ENCODE measurements at regions not wholly inside any gene's neighbourhood (a gene's known extent, or its start where the extent isn't known, plus 50 kb on each side); places are given as distances from the start of the nearest gene placed in this dataset.
"Not testable (repeated sequence)": the region's sequence is repeated elsewhere in the genome, so short reads cannot be mapped to it uniquely, and the experiment has no call there.

GRCh38 chr11:109677231-109677630 lies 255.2 kb downstream of the C11orf87 start:
- CTCF ChIA-PET, result no interaction called here

GRCh38 chr11:109677876-109678275 lies 255.9 kb downstream of the C11orf87 start:
- TF ChIP-seq FOXK2 (IDR thresholded peaks at IDR 0.05) (no peak), HDGF (IDR thresholded peaks at IDR 0.05; ENCODE audit: borderline replicate concordance) (no peak), ARNT (IDR thresholded peaks at IDR 0.05) (no peak), ZNF384 (IDR thresholded peaks at IDR 0.05) (no peak), CTBP1 (IDR thresholded peaks at IDR 0.05; ENCODE audit: borderline replicate concordance) (no peak), NFRKB (IDR thresholded peaks at IDR 0.05) (no peak), PKNOX1 (IDR thresholded peaks at IDR 0.05) (no peak), FOXA1 (IDR thresholded peaks at IDR 0.05) (no peak), LEF1 (IDR thresholded peaks at IDR 0.05; ENCODE audit: borderline replicate concordance) (no peak), SUZ12 (IDR thresholded peaks at IDR 0.05) (no peak), SP1 (IDR thresholded peaks at IDR 0.05) (no peak), TARDBP (IDR thresholded peaks at IDR 0.05) (no peak), ELF4 (IDR thresholded peaks at IDR 0.05) (no peak), FOXM1 (IDR thresholded peaks at IDR 0.05; ENCODE audit: borderline replicate concordance) (no peak)
- ChIA-PET CTCF (no interaction called here), POLR2A (no interaction called here)
- DNase-seq (ENCODE audit: extremely low spot score), result no peak

More at GRCh38 chr11:109677231-109677630, 255.2 kb downstream of the C11orf87 start:
- POLR2A ChIA-PET, result no interaction called here
- DNase-seq (ENCODE audit: extremely low spot score), result no peak
- TF ChIP-seq TARDBP (IDR thresholded peaks at IDR 0.05) (no peak), L3MBTL2 (conservative IDR thresholded peaks at IDR 0.05) (no peak), FOXM1 (IDR thresholded peaks at IDR 0.05; ENCODE audit: borderline replicate concordance) (no peak), CTBP1 (IDR thresholded peaks at IDR 0.05; ENCODE audit: borderline replicate concordance) (no peak), ZNF384 (IDR thresholded peaks at IDR 0.05) (no peak), LEF1 (IDR thresholded peaks at IDR 0.05; ENCODE audit: borderline replicate concordance) (no peak), FOXK2 (IDR thresholded peaks at IDR 0.05) (no peak)

DNA sequence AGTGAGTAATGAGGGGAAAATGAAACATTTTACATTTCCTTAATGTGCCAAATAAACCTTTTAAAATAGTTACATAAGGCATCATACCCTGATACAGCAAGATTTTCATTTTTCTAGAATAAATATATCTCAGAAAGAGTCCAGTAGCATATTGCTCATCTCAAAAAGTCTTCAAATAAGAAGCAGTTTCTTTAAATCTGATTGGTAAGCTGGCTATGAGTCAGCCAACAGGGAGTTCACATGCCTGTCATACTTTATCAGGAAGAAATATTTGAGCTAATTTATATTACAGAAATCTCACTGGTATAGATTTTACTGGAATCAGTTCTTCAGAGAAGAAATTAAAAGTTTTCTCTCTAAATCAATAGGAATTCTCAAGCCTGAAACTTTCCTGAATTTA lies 258.1 kb downstream of the C11orf87 start:
- ChIA-PET CTCF (no interaction called here), POLR2A (no interaction called here)
- DNase-seq (ENCODE audit: extremely low spot score), result no peak
- TF ChIP-seq L3MBTL2 (conservative IDR thresholded peaks at IDR 0.05), result no peak
- TF ChIP-seq ZNF384 (IDR thresholded peaks at IDR 0.05), result no peak
- TF ChIP-seq BHLHE40 (IDR thresholded peaks at IDR 0.05; ENCODE audit: borderline replicate concordance), result no peak
- no peak for TF ChIP-seq FOXM1 (IDR thresholded peaks at IDR 0.05; ENCODE audit: borderline replicate concordance)
- TF ChIP-seq SUZ12 (IDR thresholded peaks at IDR 0.05), result no peak
- no peak for TF ChIP-seq ELF4 (IDR thresholded peaks at IDR 0.05)
- no peak for TF ChIP-seq PKNOX1 (IDR thresholded peaks at IDR 0.05)
- TF ChIP-seq NFRKB (IDR thresholded peaks at IDR 0.05), result no peak
- no peak for TF ChIP-seq HDGF (IDR thresholded peaks at IDR 0.05; ENCODE audit: borderline replicate concordance)
- no peak for TF ChIP-seq LEF1 (IDR thresholded peaks at IDR 0.05; ENCODE audit: borderline replicate concordance)
- TF ChIP-seq ARNT (IDR thresholded peaks at IDR 0.05), result no peak
- no peak for TF ChIP-seq TARDBP (IDR thresholded peaks at IDR 0.05)
- TF ChIP-seq SP1 (IDR thresholded peaks at IDR 0.05), result no peak
- no peak for TF ChIP-seq FOXK2 (IDR thresholded peaks at IDR 0.05)
- no peak for TF ChIP-seq FOXA1 (IDR thresholded peaks at IDR 0.05)
- TF ChIP-seq CTBP1 (IDR thresholded peaks at IDR 0.05; ENCODE audit: borderline replicate concordance), result no peak

- DNase-seq (ENCODE audit: extremely low spot score); POLR2A ChIA-PET; CTCF ChIA-PET: not testable (repeated sequence)
Observed at GRCh38 chr11:109682788-109683187, 260.8 kb downstream of the C11orf87 start.

GRCh38 chr11:109695696-109696095 lies 273.7 kb downstream of the C11orf87 start:
- ChIA-PET CTCF (no interaction called here), POLR2A (no interaction called here)
- no peak for DNase-seq (ENCODE audit: extremely low spot score)
- no peak for TF ChIP-seq SP1 (IDR thresholded peaks at IDR 0.05)

DNA sequence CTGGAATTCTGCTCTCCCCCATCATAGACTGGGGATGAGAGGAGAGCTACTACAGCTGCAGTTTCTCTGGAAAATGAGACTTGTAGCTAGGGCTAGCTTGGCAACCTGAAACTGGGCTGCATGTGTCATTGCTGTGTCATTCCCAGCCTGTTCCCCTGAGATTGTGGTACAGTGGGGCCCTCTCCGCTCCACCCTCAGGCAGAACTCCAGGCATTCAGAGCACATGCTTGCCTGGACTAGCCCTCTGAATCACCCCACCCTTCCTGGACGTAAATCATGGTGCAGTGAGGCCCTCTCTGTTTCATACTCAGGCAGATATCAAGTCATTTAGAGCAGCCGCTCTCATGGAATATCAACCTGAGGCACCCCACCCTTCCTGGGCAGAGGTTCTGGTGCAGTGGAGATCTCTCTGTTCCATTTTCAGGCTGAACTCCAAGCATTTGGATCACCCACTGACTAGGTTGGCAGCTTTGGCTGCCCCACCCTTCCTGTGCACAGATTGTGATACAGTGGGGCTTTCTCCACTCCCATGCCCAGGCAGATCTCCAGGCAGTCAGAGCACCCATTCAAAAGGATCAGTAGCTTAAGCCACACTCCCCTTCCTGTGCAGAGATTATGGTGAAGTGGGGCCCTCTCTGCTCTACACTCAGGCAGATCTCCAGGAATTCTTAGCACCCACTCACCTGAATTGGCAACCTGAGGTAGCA lies 274.4 kb downstream of the C11orf87 start:
- ChIA-PET POLR2A (no interaction called here), CTCF (interaction anchor here (0.8 to 1.1 kb wide), 2 partner anchors 9 to 13 kb away, joined by 3 read pairs; no protein-coding TSS in a partner anchor)

GRCh38 chr11:109697140-109697843 lies 275.3 kb downstream of the C11orf87 start:
- peak; percentile 28 for DNase-seq (ENCODE audit: extremely low spot score)
- ChIA-PET CTCF (interaction anchor here (0.5 to 1.7 kb wide), 6 partner anchors 9 to 593 kb away, joined by 3 to 6 read pairs (median 3); no protein-coding TSS in a partner anchor), POLR2A (no interaction called here)
- TF ChIP-seq CTBP1 (IDR thresholded peaks at IDR 0.05; ENCODE audit: borderline replicate concordance), result no peak
- TF ChIP-seq ZNF384 (IDR thresholded peaks at IDR 0.05), result no peak
- no peak for TF ChIP-seq LEF1 (IDR thresholded peaks at IDR 0.05; ENCODE audit: borderline replicate concordance)
- TF ChIP-seq BHLHE40 (IDR thresholded peaks at IDR 0.05; ENCODE audit: borderline replicate concordance), result no peak

More for the DNA sequence above, 274.4 kb downstream of the C11orf87 start:
- no peak for TF ChIP-seq SP1 (IDR thresholded peaks at IDR 0.05)
- TF ChIP-seq BHLHE40 (IDR thresholded peaks at IDR 0.05; ENCODE audit: borderline replicate concordance), result no peak
- no peak for TF ChIP-seq FOXA1 (IDR thresholded peaks at IDR 0.05)
- no peak for DNase-seq (ENCODE audit: extremely low spot score)
